HUES6 (cell line): ENCODE measurements at regions not wholly inside any gene's neighbourhood (a gene's known extent, or its start where the extent isn't known, plus 50 kb on each side); places are given as distances from the start of the nearest gene placed in this dataset.

Experiments used
- H3K27ac ChIP-seq: 2 replicates; pipeline ENCODE4 v1.7.0; 2013; ENCODE audit warnings: low read depth, mild to moderate bottlenecking, low read length, inconsistent platforms
- H3K27me3 ChIP-seq: 2 replicates; pipeline ENCODE4 v1.6.1; 2013; ENCODE audit warnings: low read length; ENCODE audit not compliant: control insufficient read depth, insufficient read depth
- H3K36me3 ChIP-seq: 2 replicates; pipeline ENCODE4 v1.6.1; 2013; ENCODE audit warnings: low read length; ENCODE audit not compliant: control insufficient read depth, insufficient read depth
- H3K4me1 ChIP-seq: 2 replicates; pipeline ENCODE4 v1.6.1; 2013; ENCODE audit warnings: low read length; ENCODE audit not compliant: control insufficient read depth, insufficient read depth
- H3K4me3 ChIP-seq: 2 replicates; pipeline ENCODE4 v1.5.1; 2013; ENCODE audit warnings: low read depth, low read length
- H3K9ac ChIP-seq: one replicate; pipeline ENCODE4 v1.6.1; 2013; ENCODE audit warnings: mild to moderate bottlenecking, low read length
- H3K9me3 ChIP-seq: 2 replicates; pipeline ENCODE4 v1.6.1; 2013; ENCODE audit warnings: low read depth, low read length; ENCODE audit not compliant: control insufficient read depth, insufficient read depth

- H3K9me3 ChIP-seq = peaks cover 6% of the 10 kb centered on the region; the same call in 1 of the 2 replicates
- no peak overlapping the region for H3K9ac ChIP-seq
- H3K4me3 ChIP-seq = no peak overlapping the region
- no peak overlapping the region for H3K27ac ChIP-seq
- no peaks in the 10 kb centered on the region for H3K27me3 ChIP-seq
- no peaks in the 10 kb centered on the region for H3K4me1 ChIP-seq
- H3K36me3 ChIP-seq = no peaks in the 10 kb centered on the region
Observed at GRCh38 chr4:26126994-26127393, 193.8 kb upstream of the RBPJ start.

GRCh38 chr4:26127851-26128337 is 192.9 kb upstream of the RBPJ start:
- H3K27ac ChIP-seq = no peak overlapping the region
- H3K9ac ChIP-seq = no peak overlapping the region
- no peaks in the 10 kb centered on the region for H3K4me1 ChIP-seq
- no peaks in the 10 kb centered on the region for H3K27me3 ChIP-seq
- H3K4me3 ChIP-seq = no peak overlapping the region
- no peaks in the 10 kb centered on the region for H3K36me3 ChIP-seq
- H3K9me3 ChIP-seq = peaks cover 6% of the 10 kb centered on the region; the same call in 1 of the 2 replicates

GRCh38 chr4:26130173-26130572 is 190.6 kb upstream of the RBPJ start:
- Histone ChIP-seq H3K4me1 (no peaks in the 10 kb centered on the region), H3K9ac (no peak overlapping the region), H3K27ac (no peak overlapping the region), H3K27me3 (no peaks in the 10 kb centered on the region), H3K9me3 (peaks cover 6% of the 10 kb centered on the region; the same call in 1 of the 2 replicates), H3K36me3 (no peaks in the 10 kb centered on the region), H3K4me3 (no peak overlapping the region)

- Histone ChIP-seq H3K4me1 (no peaks in the 10 kb centered on the region), H3K9me3 (peaks cover 6% of the 10 kb centered on the region; the same call in 1 of the 2 replicates), H3K4me3 (no peak overlapping the region), H3K27ac (no peak overlapping the region), H3K36me3 (no peaks in the 10 kb centered on the region), H3K27me3 (no peaks in the 10 kb centered on the region), H3K9ac (no peak overlapping the region)
Observed at GRCh38 chr4:26130841-26131432, 189.9 kb upstream of the RBPJ start.

GRCh38 chr4:26131711-26132110 is 189.1 kb upstream of the RBPJ start:
- H3K27ac ChIP-seq = no peak overlapping the region
- no peak overlapping the region for H3K9ac ChIP-seq
- no peaks in the 10 kb centered on the region for H3K4me1 ChIP-seq
- no peaks in the 10 kb centered on the region for H3K27me3 ChIP-seq
- peaks cover 6% of the 10 kb centered on the region; the same call in 1 of the 2 replicates for H3K9me3 ChIP-seq
- no peaks in the 10 kb centered on the region for H3K36me3 ChIP-seq
- H3K4me3 ChIP-seq = no peak overlapping the region

- no peaks in the 10 kb centered on the region for H3K27me3 ChIP-seq
- no peaks in the 10 kb centered on the region for H3K36me3 ChIP-seq
- no peaks in the 10 kb centered on the region for H3K4me1 ChIP-seq
- no peak overlapping the region for H3K9ac ChIP-seq
- H3K9me3 ChIP-seq = peaks cover 6% of the 10 kb centered on the region; the same call in 1 of the 2 replicates
- H3K27ac ChIP-seq = no peak overlapping the region
- no peak overlapping the region for H3K4me3 ChIP-seq
Observed at GRCh38 chr4:26132858-26133257, 188.0 kb upstream of the RBPJ start.

- Histone ChIP-seq H3K9ac (no peak overlapping the region), H3K4me3 (no peak overlapping the region), H3K36me3 (no peaks in the 10 kb centered on the region), H3K9me3 (no peaks in the 10 kb centered on the region), H3K27ac (no peak overlapping the region), H3K27me3 (no peaks in the 10 kb centered on the region), H3K4me1 (no peaks in the 10 kb centered on the region)
Observed at GRCh38 chr4:26133840-26134239, 187.0 kb upstream of the RBPJ start.

- Histone ChIP-seq H3K27me3 (no peaks in the 10 kb centered on the region), H3K9me3 (0 out of 2 replicates have a peak, but pooled peaks cover 3% of the 10 kb centered on the region), H3K9ac (no peak overlapping the region), H3K36me3 (no peaks in the 10 kb centered on the region), H3K4me3 (no peak overlapping the region), H3K27ac (no peak overlapping the region), H3K4me1 (no peaks in the 10 kb centered on the region)
Observed at GRCh38 chr4:26135331-26135730, 185.5 kb upstream of the RBPJ start.

GRCh38 chr4:26136615-26137014 is 184.2 kb upstream of the RBPJ start:
- Histone ChIP-seq H3K27me3 (no peaks in the 10 kb centered on the region), H3K27ac (no peak overlapping the region), H3K9ac (no peak overlapping the region), H3K9me3 (0 out of 2 replicates have a peak, but pooled peaks cover 3% of the 10 kb centered on the region), H3K4me1 (peaks cover 8% of the 10 kb centered on the region), H3K36me3 (no peaks in the 10 kb centered on the region), H3K4me3 (no peak overlapping the region)

- H3K4me3 ChIP-seq = no peak overlapping the region
- H3K27ac ChIP-seq = no peak overlapping the region
- no peaks in the 10 kb centered on the region for H3K27me3 ChIP-seq
- H3K9me3 ChIP-seq = 0 out of 2 replicates have a peak, but pooled peaks cover 3% of the 10 kb centered on the region
- H3K4me1 ChIP-seq = peaks cover 11% of the 10 kb centered on the region
- H3K9ac ChIP-seq = no peak overlapping the region
- H3K36me3 ChIP-seq = no peaks in the 10 kb centered on the region
Observed at GRCh38 chr4:26137288-26137687, 183.5 kb upstream of the RBPJ start.

GRCh38 chr4:26139310-26139924 is 181.4 kb upstream of the RBPJ start:
- H3K36me3 ChIP-seq = no peaks in the 10 kb centered on the region
- H3K9me3 ChIP-seq = 0 out of 2 replicates have a peak, but pooled peaks cover 3% of the 10 kb centered on the region
- H3K4me1 ChIP-seq = peaks cover 11% of the 10 kb centered on the region
- no peak overlapping the region for H3K27ac ChIP-seq
- H3K9ac ChIP-seq = no peak overlapping the region
- H3K27me3 ChIP-seq = no peaks in the 10 kb centered on the region
- H3K4me3 ChIP-seq = no peak overlapping the region
